ENCODE measurements at regions not wholly inside any gene's neighbourhood (a gene's known extent, or its start where the extent isn't known, plus 50 kb on each side); places are given as distances from the start of the nearest gene placed in this dataset.

DNA sequence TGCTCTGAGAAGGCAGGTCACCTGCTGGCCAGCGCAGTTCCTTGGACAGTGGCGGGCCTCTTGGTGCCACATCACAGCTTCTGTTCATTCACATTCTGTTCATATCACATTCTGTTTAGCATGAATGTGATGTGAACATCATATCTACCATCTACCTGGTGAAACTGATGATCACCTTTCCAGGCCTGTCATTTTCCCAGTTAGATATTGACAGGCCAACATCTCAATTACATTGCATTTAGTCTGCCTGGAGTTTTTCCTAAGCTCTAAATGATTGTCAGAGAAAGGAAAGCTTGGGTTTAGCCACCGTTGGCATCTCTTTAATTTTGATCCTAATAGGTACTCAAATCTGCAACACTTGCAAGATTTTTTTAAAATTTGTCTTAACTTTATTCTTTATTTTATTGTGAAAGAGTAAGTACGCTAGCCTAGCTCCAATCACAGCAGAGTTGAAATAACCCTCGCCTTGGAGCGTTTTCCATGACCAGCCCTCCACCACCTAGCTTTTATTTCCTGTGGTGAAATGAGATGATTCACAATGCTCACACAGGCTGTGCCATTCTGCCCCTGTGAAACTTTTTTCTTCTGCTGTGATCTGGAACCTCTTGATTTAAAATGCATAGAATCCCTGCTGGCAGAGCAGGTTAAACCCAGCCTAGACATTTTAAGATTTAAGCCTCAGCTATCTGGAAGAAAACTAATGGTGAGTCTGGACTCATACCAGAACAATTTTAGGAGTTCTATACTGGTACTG, 225.0 kb downstream of the ESM1 start:
- Histone ChIP-seq H2AFZ (ENCODE audit: control insufficient read depth, low read length) (no peak overlapping the region), H3K27me3 (ENCODE audit: control insufficient read depth, extremely low read depth, insufficient read depth, low read length) (no peaks in the 10 kb centered on the region), H3K36me3 (ENCODE audit: control insufficient read depth in 2 of 2, extremely low read depth in 1 of 2, insufficient read depth in 2 of 2, low read length in 2 of 2) (no peaks in the 10 kb centered on the region), H3K79me2 (ENCODE audit: control insufficient read depth, insufficient read depth, low read length) (no peaks in the 10 kb centered on the region), H3K9ac (ENCODE audit: control insufficient read depth, extremely low read depth, insufficient read depth, low read length) (no peak overlapping the region), H4K20me1 (ENCODE audit: control insufficient read depth, extremely low read depth, insufficient read depth, low read length) (no peaks in the 10 kb centered on the region), H3K4me2 (ENCODE audit: control insufficient read depth, extremely low read depth, insufficient read depth, low read depth, low read length) (no peak overlapping the region), H3K4me1 (ENCODE audit: control insufficient read depth, extremely low read depth, insufficient read depth, low read length) (peaks cover 18% of the 10 kb centered on the region), H3K9me1 (ENCODE audit: control insufficient read depth, extremely low read depth, insufficient read depth, low read length) (no peaks in the 10 kb centered on the region), H3K27ac (ENCODE audit: control insufficient read depth, insufficient read depth, low read length) (no peak overlapping the region), H3K4me3 (ENCODE audit: control insufficient read depth in 2 of 3, extremely low read depth in 1 of 3, insufficient read depth in 2 of 3, low read depth in 1 of 3, low read length in 3 of 3) (no peak overlapping the region), H3K9me3 (ENCODE audit: control insufficient read depth, low read depth, low read length) (no peaks in the 10 kb centered on the region)
- no peak for FAIRE-seq
- no peak for DNase-seq (ENCODE audit: low read depth, low spot score)
- dilution Hi-C loops (cut with MboI; ENCODE audit: extremely low pct_ligation_motif_present, low sequenced_read_pairs), result no loop called here
- TF ChIP-seq, protein P1, sequence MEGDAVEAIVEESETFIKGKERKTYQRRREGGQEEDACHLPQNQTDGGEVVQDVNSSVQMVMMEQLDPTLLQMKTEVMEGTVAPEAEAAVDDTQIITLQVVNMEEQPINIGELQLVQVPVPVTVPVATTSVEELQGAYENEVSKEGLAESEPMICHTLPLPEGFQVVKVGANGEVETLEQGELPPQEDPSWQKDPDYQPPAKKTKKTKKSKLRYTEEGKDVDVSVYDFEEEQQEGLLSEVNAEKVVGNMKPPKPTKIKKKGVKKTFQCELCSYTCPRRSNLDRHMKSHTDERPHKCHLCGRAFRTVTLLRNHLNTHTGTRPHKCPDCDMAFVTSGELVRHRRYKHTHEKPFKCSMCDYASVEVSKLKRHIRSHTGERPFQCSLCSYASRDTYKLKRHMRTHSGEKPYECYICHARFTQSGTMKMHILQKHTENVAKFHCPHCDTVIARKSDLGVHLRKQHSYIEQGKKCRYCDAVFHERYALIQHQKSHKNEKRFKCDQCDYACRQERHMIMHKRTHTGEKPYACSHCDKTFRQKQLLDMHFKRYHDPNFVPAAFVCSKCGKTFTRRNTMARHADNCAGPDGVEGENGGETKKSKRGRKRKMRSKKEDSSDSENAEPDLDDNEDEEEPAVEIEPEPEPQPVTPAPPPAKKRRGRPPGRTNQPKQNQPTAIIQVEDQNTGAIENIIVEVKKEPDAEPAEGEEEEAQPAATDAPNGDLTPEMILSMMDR (optimal IDR thresholded peaks at IDR 0.05 in 1 of 3, IDR thresholded peaks at IDR 0.05 in 1 of 3, conservative IDR thresholded peaks at IDR 0.05 in 1 of 3; ENCODE audit: extremely low read depth in 1 of 3, insufficient read depth in 2 of 3, low read length in 3 of 3), result no peak
- no peak for TF ChIP-seq EZH2 (IDR thresholded peaks at IDR 0.05; ENCODE audit: low read length)

DNA sequence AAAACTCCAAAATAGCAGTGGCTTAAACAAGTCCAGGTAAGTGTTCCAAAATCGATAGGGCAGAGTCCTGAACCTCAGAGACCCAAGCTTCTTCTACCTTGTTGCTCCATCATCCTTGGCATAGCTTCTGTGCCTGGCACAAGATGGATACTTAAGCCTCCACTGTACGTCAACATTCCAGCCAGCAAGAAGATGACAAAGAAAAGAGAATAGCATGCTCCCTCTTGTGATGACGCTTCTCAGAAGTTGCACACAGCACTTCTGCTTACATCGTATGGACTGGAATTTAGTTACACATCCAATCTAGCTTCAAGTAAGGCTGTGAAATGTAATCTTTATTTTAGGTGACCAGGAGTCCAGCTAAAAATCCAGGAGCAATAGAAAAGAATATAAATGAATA, 227.4 kb downstream of the ESM1 start:
- TF ChIP-seq EZH2 (IDR thresholded peaks at IDR 0.05; ENCODE audit: low read length), result no peak
- TF ChIP-seq, protein P1 (optimal IDR thresholded peaks at IDR 0.05 in 1 of 3, IDR thresholded peaks at IDR 0.05 in 1 of 3, conservative IDR thresholded peaks at IDR 0.05 in 1 of 3; ENCODE audit: extremely low read depth in 1 of 3, insufficient read depth in 2 of 3, low read length in 3 of 3), result no peak
- H3K27ac ChIP-seq (ENCODE audit: control insufficient read depth, insufficient read depth, low read length), result no peak overlapping the region
- H4K20me1 ChIP-seq (ENCODE audit: control insufficient read depth, extremely low read depth, insufficient read depth, low read length), result no peaks in the 10 kb centered on the region
- no peak overlapping the region for H3K4me3 ChIP-seq (ENCODE audit: control insufficient read depth in 2 of 3, extremely low read depth in 1 of 3, insufficient read depth in 2 of 3, low read depth in 1 of 3, low read length in 3 of 3)
- H3K9me1 ChIP-seq (ENCODE audit: control insufficient read depth, extremely low read depth, insufficient read depth, low read length), result no peaks in the 10 kb centered on the region
- H3K79me2 ChIP-seq (ENCODE audit: control insufficient read depth, insufficient read depth, low read length), result no peaks in the 10 kb centered on the region
- no peaks in the 10 kb centered on the region for H3K9me3 ChIP-seq (ENCODE audit: control insufficient read depth, low read depth, low read length)
- dilution Hi-C loops (cut with MboI; ENCODE audit: extremely low pct_ligation_motif_present, low sequenced_read_pairs), result no loop called here
- no peak overlapping the region for H3K4me2 ChIP-seq (ENCODE audit: control insufficient read depth, extremely low read depth, insufficient read depth, low read depth, low read length)
- no peaks in the 10 kb centered on the region for H3K27me3 ChIP-seq (ENCODE audit: control insufficient read depth, extremely low read depth, insufficient read depth, low read length)
- FAIRE-seq (peak; percentile 75), DNase-seq (ENCODE audit: low read depth, low spot score) (no peak)
- no peaks in the 10 kb centered on the region for H3K36me3 ChIP-seq (ENCODE audit: control insufficient read depth in 2 of 2, extremely low read depth in 1 of 2, insufficient read depth in 2 of 2, low read length in 2 of 2)
- H3K4me1 ChIP-seq (ENCODE audit: control insufficient read depth, extremely low read depth, insufficient read depth, low read length), result peaks cover 18% of the 10 kb centered on the region
- H2AFZ ChIP-seq (ENCODE audit: control insufficient read depth, low read length), result no peak overlapping the region
- no peak overlapping the region for H3K9ac ChIP-seq (ENCODE audit: control insufficient read depth, extremely low read depth, insufficient read depth, low read length)

Measured in keratinocyte (primary cell).